ENCODE measurements at regions not wholly inside any gene's neighbourhood (a gene's known extent, or its start where the extent isn't known, plus 50 kb on each side); places are given as distances from the start of the nearest gene placed in this dataset.

- no peak for FAIRE-seq
- no peak overlapping the region for H3K9ac ChIP-seq (ENCODE audit: low read length)
- H3K4me3 Mint-ChIP-seq (ENCODE audit: unreplicated experiment) = no peak overlapping the region
- H3K4me2 ChIP-seq (ENCODE audit: low read length) = no peak overlapping the region
- H3K36me3 ChIP-seq (ENCODE audit: insufficient read depth, low read length) = no peaks in the 10 kb centered on the region
- no peaks in the 10 kb centered on the region for H3K27me3 ChIP-seq (ENCODE audit: insufficient read depth, low read length)
- no peaks in the 10 kb centered on the region for H4K20me1 ChIP-seq (ENCODE audit: insufficient read depth, low read length)
- no peaks in the 10 kb centered on the region for H3K9me3 Mint-ChIP-seq (ENCODE audit: unreplicated experiment)
- H3K79me2 ChIP-seq (ENCODE audit: insufficient read depth, low read length) = no peaks in the 10 kb centered on the region
- H3K4me1 Mint-ChIP-seq (ENCODE audit: low read depth, unreplicated experiment) = peaks cover 3% of the 10 kb centered on the region
- no peaks in the 10 kb centered on the region for H3K4me1 ChIP-seq (ENCODE audit: insufficient read depth, low read length)
- no peak overlapping the region for H2AFZ ChIP-seq (ENCODE audit: low read depth, low read length)
- no peak for DNase-seq (ENCODE audit: low read depth)
- no peaks in the 10 kb centered on the region for H3K27me3 Mint-ChIP-seq (ENCODE audit: low read depth, unreplicated experiment)
- H3K9me3 ChIP-seq (ENCODE audit: insufficient read depth, low read depth, low read length) = no peaks in the 10 kb centered on the region
- TF ChIP-seq EZH2 (IDR thresholded peaks at IDR 0.05; ENCODE audit: insufficient read depth, low read length) = no peak
- no peak for TF ChIP-seq CTCF (IDR thresholded peaks at IDR 0.05; ENCODE audit: insufficient read depth, low read depth, low read length)
- H3K27ac ChIP-seq (ENCODE audit: low read depth, low read length) = no peak overlapping the region
- H3K27ac Mint-ChIP-seq (ENCODE audit: unreplicated experiment) = no peak overlapping the region
- no peak overlapping the region for H3K4me3 ChIP-seq (ENCODE audit: insufficient read depth, low read depth, low read length)
- H3K36me3 Mint-ChIP-seq (ENCODE audit: low read depth, unreplicated experiment) = no peaks in the 10 kb centered on the region
Measured at GRCh38 chr3:144112437-144112836, 140.8 kb downstream of the DIPK2A start.

- no peak for TF ChIP-seq CTCF (IDR thresholded peaks at IDR 0.05; ENCODE audit: insufficient read depth, low read depth, low read length)
- no peak for TF ChIP-seq EZH2 (IDR thresholded peaks at IDR 0.05; ENCODE audit: insufficient read depth, low read length)
- no peaks in the 10 kb centered on the region for H3K4me1 ChIP-seq (ENCODE audit: insufficient read depth, low read length)
- DNase-seq (ENCODE audit: low read depth) (no peak), FAIRE-seq (no peak)
- H4K20me1 ChIP-seq (ENCODE audit: insufficient read depth, low read length) = no peaks in the 10 kb centered on the region
- no peak overlapping the region for H3K9ac ChIP-seq (ENCODE audit: low read length)
- H3K4me2 ChIP-seq (ENCODE audit: low read length) = no peak overlapping the region
- Mint-ChIP-seq H3K4me1 (ENCODE audit: low read depth, unreplicated experiment) (peaks cover 3% of the 10 kb centered on the region), H3K36me3 (ENCODE audit: low read depth, unreplicated experiment) (no peaks in the 10 kb centered on the region), H3K27me3 (ENCODE audit: low read depth, unreplicated experiment) (no peaks in the 10 kb centered on the region), H3K27ac (ENCODE audit: unreplicated experiment) (no peak overlapping the region), H3K9me3 (ENCODE audit: unreplicated experiment) (no peaks in the 10 kb centered on the region), H3K4me3 (ENCODE audit: unreplicated experiment) (no peak overlapping the region)
- no peak overlapping the region for H3K4me3 ChIP-seq (ENCODE audit: insufficient read depth, low read depth, low read length)
- no peaks in the 10 kb centered on the region for H3K79me2 ChIP-seq (ENCODE audit: insufficient read depth, low read length)
- no peaks in the 10 kb centered on the region for H3K9me3 ChIP-seq (ENCODE audit: insufficient read depth, low read depth, low read length)
- no peak overlapping the region for H3K27ac ChIP-seq (ENCODE audit: low read depth, low read length)
- no peaks in the 10 kb centered on the region for H3K27me3 ChIP-seq (ENCODE audit: insufficient read depth, low read length)
- H3K36me3 ChIP-seq (ENCODE audit: insufficient read depth, low read length) = no peaks in the 10 kb centered on the region
- no peak overlapping the region for H2AFZ ChIP-seq (ENCODE audit: low read depth, low read length)
Measured at GRCh38 chr3:144114767-144115166, 143.1 kb downstream of the DIPK2A start.

GRCh38 chr3:144119633-144120032 lies 148.0 kb downstream of the DIPK2A start:
- no peaks in the 10 kb centered on the region for H3K9me3 ChIP-seq (ENCODE audit: insufficient read depth, low read depth, low read length)
- no peak overlapping the region for H2AFZ ChIP-seq (ENCODE audit: low read depth, low read length)
- Mint-ChIP-seq H3K36me3 (ENCODE audit: low read depth, unreplicated experiment) (no peaks in the 10 kb centered on the region), H3K9me3 (ENCODE audit: unreplicated experiment) (no peaks in the 10 kb centered on the region), H3K4me1 (ENCODE audit: low read depth, unreplicated experiment) (peaks cover 3% of the 10 kb centered on the region), H3K4me3 (ENCODE audit: unreplicated experiment) (no peak overlapping the region), H3K27ac (ENCODE audit: unreplicated experiment) (no peak overlapping the region), H3K27me3 (ENCODE audit: low read depth, unreplicated experiment) (no peaks in the 10 kb centered on the region)
- FAIRE-seq = no peak
- H3K79me2 ChIP-seq (ENCODE audit: insufficient read depth, low read length) = no peaks in the 10 kb centered on the region
- no peak for TF ChIP-seq CTCF (IDR thresholded peaks at IDR 0.05; ENCODE audit: insufficient read depth, low read depth, low read length)
- no peak for TF ChIP-seq EZH2 (IDR thresholded peaks at IDR 0.05; ENCODE audit: insufficient read depth, low read length)
- H3K36me3 ChIP-seq (ENCODE audit: insufficient read depth, low read length) = no peaks in the 10 kb centered on the region
- H3K9ac ChIP-seq (ENCODE audit: low read length) = no peak overlapping the region
- no peaks in the 10 kb centered on the region for H3K27me3 ChIP-seq (ENCODE audit: insufficient read depth, low read length)
- no peaks in the 10 kb centered on the region for H4K20me1 ChIP-seq (ENCODE audit: insufficient read depth, low read length)
- H3K4me2 ChIP-seq (ENCODE audit: low read length) = no peak overlapping the region
- no peak overlapping the region for H3K4me3 ChIP-seq (ENCODE audit: insufficient read depth, low read depth, low read length)
- no peaks in the 10 kb centered on the region for H3K4me1 ChIP-seq (ENCODE audit: insufficient read depth, low read length)
- no peak for DNase-seq (ENCODE audit: low read depth)
- H3K27ac ChIP-seq (ENCODE audit: low read depth, low read length) = no peak overlapping the region

Measured in astrocyte (in vitro differentiated cells and primary cell).